Pons (tissue), 1 donor: ENCODE measurements at regions not wholly inside any gene's neighbourhood (a gene's known extent, or its start where the extent isn't known, plus 50 kb on each side); places are given as distances from the start of the nearest gene placed in this dataset.

Experiments used
- DNase-seq: peaks from one replicate; pipeline ENCODE4 v3.0.0-alpha.2; 2016; ENCODE audit warnings: low spot score

GRCh38 chr6:105765239-105765638 lies 320.9 kb upstream of the PRDM1 start:
- DNase-seq: no peak

GRCh38 chr6:105764315-105764714 lies 321.8 kb upstream of the PRDM1 start:
- no peak for DNase-seq

- no peak for DNase-seq
Measured at GRCh38 chr6:105763866-105764265, 322.3 kb upstream of the PRDM1 start.

- no peak for DNase-seq
Measured at GRCh38 chr6:105760746-105761145, 325.4 kb upstream of the PRDM1 start.

GRCh38 chr6:105759946-105760345 lies 326.2 kb upstream of the PRDM1 start:
- no peak for DNase-seq

- no peak for DNase-seq
Measured at GRCh38 chr6:105759015-105759414, 327.1 kb upstream of the PRDM1 start.

GRCh38 chr6:105757512-105758200 lies 328.5 kb upstream of the PRDM1 start:
- DNase-seq: no peak

- no peak for DNase-seq
Measured at GRCh38 chr6:105755885-105756284, 330.3 kb upstream of the PRDM1 start.

GRCh38 chr6:105753620-105754211 lies 332.4 kb upstream of the PRDM1 start:
- DNase-seq: peak; percentile 11

GRCh38 chr6:105753207-105753606 lies 332.9 kb upstream of the PRDM1 start:
- no peak for DNase-seq

- DNase-seq: no peak
Measured at GRCh38 chr6:105750089-105750488, 336.0 kb upstream of the PRDM1 start.

- DNase-seq: peak; percentile 15
Measured at GRCh38 chr6:105748737-105749161, 337.4 kb upstream of the PRDM1 start.

GRCh38 chr6:105747823-105748405 lies 338.2 kb upstream of the PRDM1 start:
- no peak for DNase-seq

- no peak for DNase-seq
Measured at GRCh38 chr6:105746509-105746908, 339.6 kb upstream of the PRDM1 start.

- DNase-seq: no peak
Measured at GRCh38 chr6:105746130-105746505, 340.0 kb upstream of the PRDM1 start.

- no peak for DNase-seq
Measured at GRCh38 chr6:105745464-105746129, 340.5 kb upstream of the PRDM1 start.

GRCh38 chr6:105744815-105745214 lies 341.3 kb upstream of the PRDM1 start:
- DNase-seq: no peak

GRCh38 chr6:105740946-105741645 lies 338.2 kb upstream of the PREP start:
- no peak for DNase-seq

- DNase-seq: no peak
Measured at GRCh38 chr6:105739764-105740163, 336.9 kb upstream of the PREP start.

- no peak for DNase-seq
Measured at GRCh38 chr6:105733556-105734162, 330.8 kb upstream of the PREP start.

GRCh38 chr6:105728995-105729394 lies 326.1 kb upstream of the PREP start:
- DNase-seq: no peak
